GM21381 (cell line): ENCODE measurements at regions not wholly inside any gene's neighbourhood (a gene's known extent, or its start where the extent isn't known, plus 50 kb on each side); places are given as distances from the start of the nearest gene placed in this dataset.

ENCODE experiments used
- ATAC-seq: cut with Tn5 transposase; IDR thresholded peaks from one replicate; pipeline ENCODE4 v1.9.1; 2021; ENCODE audit warnings: mild to moderate bottlenecking, moderate library complexity; ENCODE audit not compliant: unreplicated experiment

GRCh38 chr1:34650090-34650489, 104.8 kb upstream of the GJB5 start:
- no peak for ATAC-seq

GRCh38 chr1:34650800-34651199, 104.0 kb upstream of the GJB5 start:
- ATAC-seq = no peak

DNA sequence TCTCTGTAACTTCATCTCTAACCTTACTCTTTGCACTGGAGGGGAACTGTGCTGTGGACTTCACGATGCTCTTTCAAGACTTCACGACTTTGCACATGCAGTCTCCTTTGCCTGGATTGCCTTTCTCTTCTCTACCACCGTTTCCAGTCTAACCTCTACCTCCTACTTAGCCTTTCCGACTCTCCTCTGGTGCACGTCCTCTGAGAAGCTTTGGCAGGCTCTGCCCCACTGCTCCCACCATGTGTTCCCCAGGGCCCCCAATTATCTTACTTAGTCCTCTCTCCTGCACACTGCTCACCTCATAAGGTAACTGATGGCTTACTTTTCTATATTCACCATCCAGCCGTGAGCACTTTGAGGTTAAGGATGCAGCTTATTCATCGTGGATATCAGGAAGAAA, 101.7 kb upstream of the GJB5 start:
- ATAC-seq = no peak

DNA sequence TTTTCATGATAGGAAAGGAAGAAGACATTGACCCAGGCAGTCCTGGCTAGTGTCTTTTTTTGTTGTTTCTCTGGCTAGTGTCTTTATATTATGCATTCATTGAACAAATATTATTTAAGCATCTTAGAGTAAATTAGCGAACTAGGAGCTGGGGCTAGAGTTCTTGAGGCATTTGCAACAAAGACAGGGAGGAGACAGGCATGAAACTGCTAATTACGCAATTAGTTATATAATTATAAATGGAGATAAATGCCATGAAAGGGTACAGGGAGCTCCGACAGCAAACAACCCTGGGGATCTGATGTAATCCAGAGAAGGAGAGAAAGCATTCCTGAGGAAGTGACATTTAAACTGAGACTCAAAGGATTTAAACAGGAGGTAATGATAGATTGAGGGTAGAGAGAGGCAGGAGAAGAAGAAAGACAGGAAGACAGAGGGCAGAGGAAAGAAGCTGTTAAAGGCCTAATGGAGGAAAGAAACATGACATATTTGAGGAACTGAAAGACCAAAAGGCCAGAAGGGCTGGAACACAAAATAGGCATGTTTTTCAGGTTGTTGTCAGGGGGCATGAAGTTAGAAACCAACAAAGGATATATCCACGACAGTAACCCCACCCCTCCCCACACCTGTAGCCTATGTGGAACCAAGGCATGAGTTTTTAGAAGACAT, 99.5 kb upstream of the GJB5 start:
- ATAC-seq = no peak

- no peak for ATAC-seq
Measured at GRCh38 chr1:34655875-34656240, 99.0 kb upstream of the GJB5 start.

GRCh38 chr1:34656299-34656698, 98.5 kb upstream of the GJB5 start:
- ATAC-seq = no peak

DNA sequence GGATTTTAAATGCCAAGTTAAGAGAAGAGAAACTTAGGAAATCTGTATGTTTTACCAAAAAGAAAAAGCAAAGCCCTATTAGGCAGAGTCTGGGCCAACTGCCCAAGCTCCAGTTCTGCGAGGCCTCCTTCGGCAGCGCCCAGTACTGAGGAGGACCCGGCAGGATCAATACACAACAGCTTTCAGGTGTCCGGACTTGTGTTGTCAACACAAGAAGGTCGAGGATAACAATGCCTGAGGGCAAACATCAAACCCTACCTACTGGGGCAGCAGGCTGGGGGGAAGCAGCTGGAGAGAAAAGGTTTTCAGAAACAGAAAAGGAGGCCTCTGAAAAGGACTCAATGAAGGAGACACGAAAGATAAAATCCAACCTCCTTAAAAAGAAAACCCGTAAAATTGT, 98.1 kb upstream of the GJB5 start:
- ATAC-seq = no peak

GRCh38 chr1:34657266-34657665, 97.6 kb upstream of the GJB5 start:
- no peak for ATAC-seq

DNA sequence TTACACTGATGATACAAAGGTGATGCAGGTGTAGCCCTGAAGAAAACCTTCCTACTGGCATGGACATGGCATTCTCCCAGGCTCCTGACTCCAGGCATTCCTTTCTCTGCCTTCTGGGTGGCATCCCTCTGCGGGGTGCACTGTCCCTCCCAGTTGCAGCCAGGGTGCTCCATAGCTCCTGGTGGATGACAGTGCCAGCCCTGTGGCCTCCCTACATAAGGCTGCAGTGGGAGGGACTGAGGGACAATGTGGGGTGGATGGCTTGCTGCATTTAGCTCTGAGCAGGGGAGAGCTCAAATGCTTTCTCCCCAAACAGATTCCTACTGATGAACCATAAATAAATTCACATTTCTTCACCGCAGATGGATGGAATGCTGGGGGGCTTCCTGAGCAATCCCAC, 97.0 kb upstream of the GJB5 start:
- ATAC-seq = no peak

DNA sequence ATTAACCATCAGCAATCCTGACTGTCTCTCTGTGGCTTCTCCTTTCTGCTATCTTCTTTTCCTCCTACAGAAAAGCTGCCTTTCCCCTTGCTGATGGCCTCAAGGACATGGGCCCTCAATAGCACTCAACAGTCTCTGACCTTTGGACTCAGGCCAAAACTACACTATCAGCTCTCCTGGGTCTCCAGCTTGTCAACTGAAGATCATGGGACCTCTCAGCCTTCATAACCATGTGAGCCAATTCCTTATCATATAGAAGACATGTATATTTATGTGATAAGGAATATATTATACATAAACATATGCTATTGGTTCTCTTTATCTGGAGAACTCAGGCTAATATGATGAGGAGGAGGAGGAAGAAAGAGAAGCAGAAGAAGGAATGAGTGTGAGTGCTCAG, 91.8 kb upstream of the GJB5 start:
- ATAC-seq = no peak

DNA sequence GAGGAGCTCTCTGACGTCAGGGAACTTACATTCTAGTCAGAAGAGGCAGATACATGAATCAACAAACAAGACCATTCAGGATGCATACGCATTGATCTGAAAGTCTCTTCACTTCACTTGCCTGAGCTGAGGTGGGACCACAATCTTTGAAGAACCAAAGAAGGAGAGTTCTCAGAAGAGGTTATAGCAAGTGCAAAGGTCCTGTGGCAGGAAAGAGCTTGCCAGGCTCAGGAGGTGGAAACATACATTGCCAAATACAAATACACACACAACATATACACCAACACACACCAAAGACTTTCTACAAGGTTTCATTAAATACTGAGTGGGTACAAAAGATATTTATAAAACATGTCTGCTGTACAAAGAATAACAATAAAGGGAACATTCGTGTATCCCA, 86.8 kb upstream of the GJB5 start:
- ATAC-seq = no peak

DNA sequence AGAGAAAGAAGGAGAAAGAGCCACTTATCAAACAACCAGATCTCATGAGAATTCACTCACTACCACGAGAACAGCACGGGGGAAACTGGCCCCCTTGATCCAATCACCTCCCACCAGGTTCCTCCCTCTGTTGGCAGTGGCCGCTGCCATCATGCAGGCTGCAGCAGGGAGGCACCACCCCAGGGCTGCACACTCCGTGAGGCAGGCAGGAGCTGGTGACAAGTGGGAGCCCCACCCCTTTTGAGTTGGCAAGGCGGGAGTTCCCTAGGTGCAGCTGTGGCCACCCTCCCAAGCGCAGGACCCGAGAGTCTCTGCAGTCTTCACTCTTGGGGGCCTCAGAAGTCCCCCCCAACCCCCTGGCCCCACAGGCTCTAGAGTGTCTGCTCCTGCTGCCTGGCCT, 83.9 kb upstream of the GJB5 start:
- no peak for ATAC-seq

GRCh38 chr1:34671887-34672286, 83.0 kb upstream of the GJB5 start:
- ATAC-seq = no peak

GRCh38 chr1:34681480-34682451, 73.1 kb upstream of the GJB5 start:
- no peak for ATAC-seq

DNA sequence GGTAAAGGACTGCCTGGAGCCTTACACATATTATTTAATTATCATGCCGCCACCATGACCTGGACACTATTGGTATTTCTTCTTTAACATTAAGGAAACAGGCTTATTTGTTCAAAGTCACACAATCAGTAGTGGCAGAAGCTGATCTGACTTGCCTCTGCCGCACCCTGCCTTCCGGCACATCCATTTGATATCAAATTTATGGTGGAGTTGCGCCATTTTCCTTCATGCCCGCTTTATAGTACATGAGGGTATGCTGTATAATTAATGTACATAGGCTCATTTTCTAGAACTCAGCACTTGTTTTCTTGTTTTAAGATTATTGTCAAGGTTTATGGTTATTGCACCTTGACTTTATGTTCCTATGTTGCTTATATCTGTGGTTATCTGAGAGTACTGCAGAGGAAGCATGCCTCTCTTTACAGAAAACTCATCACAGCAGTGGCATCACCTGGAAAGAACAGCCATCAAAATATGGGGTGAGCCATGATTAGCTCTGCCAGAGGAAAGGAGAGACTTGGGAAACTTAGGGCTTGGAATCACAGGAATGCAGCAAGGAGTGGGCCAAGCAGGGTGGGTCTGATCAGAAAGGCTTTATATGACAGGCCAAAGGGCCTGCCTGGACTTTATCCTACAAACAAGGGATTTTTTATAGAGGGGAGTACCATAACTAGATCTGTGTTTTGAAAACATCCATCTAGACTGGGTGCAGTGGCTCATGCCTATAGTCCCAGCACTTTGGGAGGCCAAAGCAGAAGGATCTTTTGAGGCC, 72.2 kb upstream of the GJB5 start:
- ATAC-seq = no peak

DNA sequence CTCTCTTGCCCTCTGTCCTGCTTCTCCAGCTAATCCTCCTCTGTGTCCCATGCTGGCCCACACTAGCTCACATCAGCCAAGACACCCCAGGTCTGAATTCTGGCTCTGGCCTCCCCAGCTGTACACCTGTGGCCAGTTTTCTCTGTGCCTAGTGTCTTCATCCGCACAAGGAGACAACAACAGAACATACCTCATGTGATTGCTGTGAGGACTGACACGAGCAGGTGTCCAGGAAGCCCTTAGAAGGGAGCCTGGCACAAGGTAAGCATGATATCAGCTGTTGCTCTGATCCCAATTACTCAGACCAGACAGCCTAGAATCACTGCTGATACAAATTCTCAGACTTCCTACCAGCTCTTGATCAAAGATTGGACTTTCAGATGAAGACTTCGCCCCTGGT, 71.2 kb upstream of the GJB5 start:
- ATAC-seq = no peak

DNA sequence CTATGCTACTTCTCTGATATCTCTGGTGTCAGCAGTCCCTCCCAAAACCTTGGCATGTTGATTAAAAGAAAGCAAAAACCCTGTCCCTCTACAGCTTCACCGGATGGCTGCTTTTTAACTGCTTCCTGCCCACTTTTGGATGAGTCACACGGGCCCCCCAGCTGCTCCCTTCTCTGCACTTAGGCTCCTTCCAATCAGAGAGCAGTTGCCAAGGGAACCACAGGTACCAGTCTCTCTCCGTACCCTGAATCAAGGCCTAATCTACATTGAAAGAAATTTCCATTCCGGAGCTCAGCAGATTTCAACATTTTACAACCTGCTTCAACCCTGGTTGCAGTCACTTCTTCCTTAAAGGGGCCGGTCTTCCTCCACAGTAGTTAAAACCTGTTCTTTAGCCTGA, 70.6 kb upstream of the GJB5 start:
- ATAC-seq = no peak

DNA sequence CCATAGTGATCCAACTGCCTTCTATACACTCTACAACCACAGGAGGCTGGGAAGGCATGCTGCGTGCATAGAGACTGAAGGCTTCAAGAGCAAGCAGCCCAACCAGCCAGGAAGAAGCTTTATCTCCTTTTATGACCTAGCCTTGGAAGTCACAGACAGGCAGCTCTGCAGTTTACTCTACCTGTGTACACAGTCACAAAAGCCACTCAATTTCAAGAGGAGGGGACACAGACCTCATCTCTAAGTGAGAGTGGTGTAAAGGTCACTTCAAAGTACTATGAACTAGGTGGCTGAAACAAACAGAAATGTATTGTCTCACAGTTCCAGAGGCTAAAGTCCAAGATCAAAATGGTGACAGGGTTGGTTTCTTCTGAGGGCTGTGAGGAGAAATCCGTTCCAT, 69.6 kb upstream of the GJB5 start:
- no peak for ATAC-seq

DNA sequence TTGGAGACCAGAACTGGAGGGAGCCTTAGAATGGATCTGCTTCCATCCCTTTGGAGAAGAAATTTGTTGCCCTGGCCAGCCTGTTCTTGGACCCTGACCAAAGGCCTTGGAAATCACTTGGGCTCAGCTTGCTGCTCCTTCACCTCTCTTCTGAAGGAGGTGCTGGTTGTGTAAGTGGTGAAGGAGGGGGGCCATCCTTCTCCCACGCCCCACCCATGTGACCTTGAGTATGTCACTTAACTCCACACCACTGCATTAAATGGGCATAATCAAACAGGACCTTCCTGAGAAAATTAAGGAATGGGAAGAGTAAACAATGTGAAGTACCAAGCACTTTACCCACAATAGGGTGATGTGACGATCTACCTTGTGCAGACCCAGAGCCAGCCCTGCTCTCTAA, 68.3 kb upstream of the GJB5 start:
- no peak for ATAC-seq

DNA sequence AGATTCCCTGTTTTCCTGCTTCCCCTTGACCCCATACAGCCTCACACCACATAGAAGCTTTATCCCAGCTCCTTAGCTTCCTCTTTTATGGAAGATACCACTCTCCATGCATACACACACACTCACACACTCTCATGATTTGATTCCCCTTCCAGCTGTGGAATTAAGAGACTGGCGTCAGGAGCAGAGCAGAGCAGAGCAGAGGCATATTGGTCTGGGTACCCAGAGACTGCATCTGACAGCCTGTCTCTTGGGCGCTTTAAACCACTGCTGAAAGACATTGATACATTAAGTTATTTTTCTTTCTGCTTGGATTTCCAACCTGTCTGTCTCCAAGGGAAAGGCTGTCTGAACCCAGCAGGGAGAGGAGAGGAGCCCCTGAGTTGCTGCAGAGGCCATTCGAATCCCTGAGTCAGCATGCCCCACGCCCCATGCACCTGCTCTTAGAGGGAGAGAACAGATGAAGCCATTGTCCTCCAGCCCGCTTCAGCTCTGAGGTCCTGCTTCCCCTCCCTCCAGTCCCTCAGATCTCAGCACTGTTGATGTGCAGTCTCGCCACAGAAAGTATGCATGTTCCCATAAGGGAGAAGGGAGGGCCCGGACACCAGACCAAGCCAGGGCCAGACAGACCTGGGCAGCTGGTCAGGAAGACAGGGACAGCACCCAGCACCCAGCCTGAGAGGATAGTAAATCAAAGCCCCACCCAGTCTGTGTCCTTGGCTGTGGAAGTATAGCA, 66.7 kb upstream of the GJB5 start:
- no peak for ATAC-seq

GRCh38 chr1:34690269-34690668, 64.6 kb upstream of the GJB5 start:
- ATAC-seq = no peak
